Stomach (tissue), 4 donors: ENCODE measurements at regions not wholly inside any gene's neighbourhood (a gene's known extent, or its start where the extent isn't known, plus 50 kb on each side); places are given as distances from the start of the nearest gene placed in this dataset.

ENCODE experiments used
- CTCF ChIP-seq, 7 experiments: fragments of 450-650 bp in 4 of 7; fragments of 200-600 bp in 3 of 7; sonication (generic) in 3 of 7; IDR thresholded peaks; one replicate each; pipeline ENCODE4 v1.5.1; 2016 to 2019; ENCODE audit warnings: antibody characterized with exemption in 7 of 7, control low read depth in 2 of 7, mild to moderate bottlenecking in 1 of 7
- EP300 ChIP-seq: sonication (generic); formaldehyde crosslinking; IDR thresholded peaks from one replicate; pipeline ENCODE4 v1.6.1; 2017; ENCODE audit warnings: antibody characterized with exemption
- POLR2A ChIP-seq, 4 donors: fragments of 450-650 bp; IDR thresholded peaks; one replicate each; pipeline ENCODE4 v1.6.1; 2016; ENCODE audit warnings: antibody characterized with exemption in 4 of 4, control low read depth in 2 of 4, mild to moderate bottlenecking in 1 of 4, moderate library complexity in 1 of 4
- POLR2AphosphoS5 ChIP-seq, 3 donors: sonication (generic); formaldehyde crosslinking; IDR thresholded peaks; one replicate each; pipeline ENCODE4 v1.6.1; 2016; ENCODE audit warnings: antibody characterized with exemption in 3 of 3

- no peak for TF ChIP-seq CTCF (IDR thresholded peaks at IDR 0.05)
- no peak for TF ChIP-seq POLR2A (IDR thresholded peaks at IDR 0.05)
- TF ChIP-seq EP300 = no peak
- TF ChIP-seq POLR2AphosphoS5 (IDR thresholded peaks at IDR 0.05) = no peak
Observed at GRCh38 chr5:155562158-155562557, 548.6 kb downstream of the KIF4B start.
